Choroid plexus epithelial cell (primary cell): ENCODE measurements at regions not wholly inside any gene's neighbourhood (a gene's known extent, or its start where the extent isn't known, plus 50 kb on each side); places are given as distances from the start of the nearest gene placed in this dataset.
"Not testable (repeated sequence)": the region's sequence is repeated elsewhere in the genome, so short reads cannot be mapped to it uniquely, and the experiment has no call there.

Experiments
- DNase-seq: peaks from one replicate; pipeline ENCODE4 v3.0.0-alpha.2; 2010; ENCODE audit warnings: low read depth
- H3K4me3 ChIP-seq: 2 replicates; pipeline ENCODE4 v1.5.1; 2011; ENCODE audit warnings: low read depth, mild to moderate bottlenecking, control low read depth, low read length, moderate library complexity
- TF ChIP-seq, protein P1 (sequence below): conservative IDR thresholded peaks from 2 replicates; pipeline ENCODE4 v1.5.1; 2011; ENCODE audit warnings: low read depth, mild to moderate bottlenecking, control low read depth, inconsistent platforms, low read length, moderate library complexity

DNA sequence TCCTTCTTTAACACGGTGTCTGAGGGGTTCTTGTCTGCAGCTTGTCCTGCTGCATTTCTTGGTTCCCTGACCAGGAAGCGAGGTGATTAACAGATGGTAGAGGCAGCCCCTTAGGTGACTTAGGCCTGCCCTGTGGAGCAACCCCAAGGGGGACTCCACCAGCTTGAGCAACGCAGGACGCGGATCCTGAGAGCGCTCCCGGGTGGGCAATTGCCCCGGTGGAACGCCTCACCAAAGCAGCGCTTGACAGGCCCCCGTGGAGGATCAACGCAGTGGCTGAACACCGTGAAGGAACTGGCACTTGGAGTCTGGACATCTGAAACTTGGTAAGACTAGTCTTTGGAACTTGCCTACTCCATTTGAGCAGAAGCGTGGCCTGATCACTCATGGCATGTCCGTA lies 272.9 kb upstream of the ATXN7L3B start:
- no peak overlapping the region for H3K4me3 ChIP-seq
- TF ChIP-seq, protein P1, sequence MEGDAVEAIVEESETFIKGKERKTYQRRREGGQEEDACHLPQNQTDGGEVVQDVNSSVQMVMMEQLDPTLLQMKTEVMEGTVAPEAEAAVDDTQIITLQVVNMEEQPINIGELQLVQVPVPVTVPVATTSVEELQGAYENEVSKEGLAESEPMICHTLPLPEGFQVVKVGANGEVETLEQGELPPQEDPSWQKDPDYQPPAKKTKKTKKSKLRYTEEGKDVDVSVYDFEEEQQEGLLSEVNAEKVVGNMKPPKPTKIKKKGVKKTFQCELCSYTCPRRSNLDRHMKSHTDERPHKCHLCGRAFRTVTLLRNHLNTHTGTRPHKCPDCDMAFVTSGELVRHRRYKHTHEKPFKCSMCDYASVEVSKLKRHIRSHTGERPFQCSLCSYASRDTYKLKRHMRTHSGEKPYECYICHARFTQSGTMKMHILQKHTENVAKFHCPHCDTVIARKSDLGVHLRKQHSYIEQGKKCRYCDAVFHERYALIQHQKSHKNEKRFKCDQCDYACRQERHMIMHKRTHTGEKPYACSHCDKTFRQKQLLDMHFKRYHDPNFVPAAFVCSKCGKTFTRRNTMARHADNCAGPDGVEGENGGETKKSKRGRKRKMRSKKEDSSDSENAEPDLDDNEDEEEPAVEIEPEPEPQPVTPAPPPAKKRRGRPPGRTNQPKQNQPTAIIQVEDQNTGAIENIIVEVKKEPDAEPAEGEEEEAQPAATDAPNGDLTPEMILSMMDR, result no peak
- no peak for DNase-seq

DNA sequence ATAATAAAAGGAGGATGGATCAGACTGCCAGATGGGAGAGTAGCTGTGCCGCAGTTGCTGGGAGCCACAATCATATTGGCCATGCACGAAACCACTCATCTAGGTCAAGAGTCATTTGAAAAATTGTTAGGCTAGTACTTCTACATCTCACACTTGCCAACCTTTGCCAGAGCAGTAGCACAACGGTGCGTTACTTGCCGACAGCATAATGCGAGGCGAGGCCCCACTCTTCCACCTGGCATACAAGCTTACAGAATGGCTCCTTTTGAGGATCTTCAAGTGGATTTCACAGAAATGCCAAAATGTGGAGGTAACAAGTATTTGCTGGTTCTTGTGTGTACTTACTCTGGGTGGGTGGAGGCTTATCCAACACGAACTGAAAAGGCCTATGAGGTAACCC lies 268.3 kb upstream of the ATXN7L3B start:
- H3K4me3 ChIP-seq, DNase-seq: not testable (repeated sequence)

DNA sequence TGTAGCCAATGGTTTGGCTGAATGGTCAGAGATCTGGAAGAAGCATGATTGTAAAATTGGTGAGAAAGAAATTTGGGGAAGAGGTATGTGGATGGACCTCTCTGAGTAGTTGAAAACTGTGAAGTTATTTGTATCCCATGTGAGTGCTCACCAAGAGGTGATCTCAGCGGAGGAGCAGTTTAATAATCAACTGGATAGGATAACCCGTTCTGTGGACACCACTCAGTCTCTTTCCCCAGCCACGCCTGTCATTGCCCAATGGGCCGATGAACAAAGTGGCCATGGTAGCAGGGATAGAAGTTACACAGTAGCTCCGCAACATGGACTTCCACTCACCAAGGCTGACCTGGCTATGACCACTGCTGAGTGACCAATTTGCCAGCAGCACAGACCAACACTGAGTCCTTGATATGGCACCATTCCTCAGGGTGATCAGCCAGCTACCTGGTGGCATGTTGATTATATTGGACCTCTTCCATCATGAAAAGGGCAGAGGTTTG lies 257.4 kb upstream of the ATXN7L3B start:
- DNase-seq, result no peak
- TF ChIP-seq, protein P1, result no peak
- no peak overlapping the region for H3K4me3 ChIP-seq

DNA sequence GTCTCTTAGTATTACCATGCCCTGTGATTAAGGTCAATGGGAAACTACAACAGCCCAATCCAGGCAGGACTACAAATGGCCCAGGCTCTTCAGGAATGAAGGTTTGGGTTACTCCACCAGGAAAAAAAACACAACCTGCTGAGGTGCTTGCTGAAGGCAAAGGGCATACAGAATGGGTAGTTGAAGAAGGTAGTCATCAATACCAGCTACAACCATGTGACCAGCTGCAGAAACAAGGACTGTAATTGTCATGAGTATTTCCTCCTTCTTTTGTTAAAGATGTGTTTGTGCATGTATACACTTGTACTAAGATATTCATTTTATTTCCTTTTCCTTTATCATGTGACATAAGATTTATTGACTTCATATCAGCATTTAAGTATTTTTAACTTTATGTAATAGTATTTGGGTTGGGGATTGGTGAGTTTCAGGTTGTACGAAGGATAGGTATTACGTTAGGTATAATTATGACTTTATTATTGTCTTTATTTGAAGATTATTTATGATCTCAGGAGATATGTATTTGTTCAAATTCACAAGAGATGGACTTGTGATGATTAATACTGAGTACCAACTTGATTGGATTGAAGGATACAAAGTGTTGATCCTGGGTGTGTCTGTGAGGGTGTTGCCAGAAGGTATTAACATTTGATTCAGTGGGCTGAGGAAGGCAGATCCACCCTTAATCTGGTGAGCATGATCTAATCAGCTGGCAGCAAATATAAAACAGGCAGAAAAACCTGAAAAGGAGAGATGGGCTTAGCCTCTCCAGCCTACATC lies 256.0 kb upstream of the ATXN7L3B start:
- not testable (repeated sequence) for DNase-seq, H3K4me3 ChIP-seq

DNA sequence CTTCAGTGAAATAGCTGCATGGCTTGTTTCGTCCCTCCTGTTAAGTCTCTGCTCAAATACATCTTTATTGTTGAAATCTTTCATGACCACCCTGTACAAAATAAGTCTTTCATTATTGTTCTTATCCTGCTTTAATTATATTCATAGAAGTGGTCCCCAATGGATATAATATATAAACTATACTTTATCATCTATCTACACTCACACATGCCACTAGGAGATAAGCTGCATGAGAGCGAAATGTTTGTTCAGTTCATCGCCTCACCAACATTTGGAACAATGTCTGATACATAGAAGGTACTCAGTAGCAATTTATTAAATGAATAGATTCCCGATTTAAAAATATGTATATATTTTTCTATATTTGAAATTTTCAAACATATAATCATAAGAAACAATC lies 254.0 kb upstream of the ATXN7L3B start:
- DNase-seq, result no peak

DNA sequence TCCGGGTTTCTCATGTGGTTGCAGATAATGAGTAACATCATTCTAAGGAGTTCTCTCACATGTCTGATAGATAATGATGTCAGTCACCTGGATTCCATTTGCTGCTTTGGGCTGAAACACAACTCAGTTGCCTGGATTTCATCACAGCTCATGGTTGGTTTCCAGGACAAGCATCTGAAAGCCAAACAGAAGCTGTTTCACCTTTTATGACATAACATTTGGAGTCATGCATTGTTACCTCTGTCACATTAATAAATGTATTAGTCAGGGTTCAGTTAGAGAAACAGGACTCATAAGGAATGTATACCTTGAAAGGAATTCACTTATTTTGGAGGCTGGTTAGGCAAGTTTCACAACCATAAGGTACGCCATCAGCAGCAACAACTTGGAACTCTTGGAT lies 251.9 kb upstream of the ATXN7L3B start:
- TF ChIP-seq, protein P1, result no peak
- no peak for DNase-seq
- H3K4me3 ChIP-seq, result no peak overlapping the region

More for the DNA sequence above, 254.0 kb upstream of the ATXN7L3B start:
- TF ChIP-seq, protein P1, result no peak
- no peak overlapping the region for H3K4me3 ChIP-seq

DNA sequence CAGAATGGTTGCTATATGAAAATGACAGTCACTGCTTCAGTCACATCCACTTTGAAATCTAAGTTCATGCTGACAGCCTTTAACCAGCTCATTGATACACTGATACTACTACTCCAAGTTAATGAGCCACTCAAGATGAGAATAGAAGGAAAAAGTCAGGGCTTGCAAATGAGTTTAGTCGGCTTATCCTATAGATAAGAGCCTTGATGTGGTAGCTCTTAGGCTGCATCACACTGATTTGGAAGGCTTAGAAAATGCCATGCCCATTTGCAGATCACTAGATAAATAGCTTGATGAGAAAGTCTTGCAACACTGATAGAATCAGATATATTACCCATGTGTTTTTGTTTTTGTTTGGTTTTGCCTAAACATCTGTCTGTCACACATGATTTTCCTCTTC lies 251.4 kb upstream of the ATXN7L3B start:
- no peak for DNase-seq
- TF ChIP-seq, protein P1, result no peak

DNA sequence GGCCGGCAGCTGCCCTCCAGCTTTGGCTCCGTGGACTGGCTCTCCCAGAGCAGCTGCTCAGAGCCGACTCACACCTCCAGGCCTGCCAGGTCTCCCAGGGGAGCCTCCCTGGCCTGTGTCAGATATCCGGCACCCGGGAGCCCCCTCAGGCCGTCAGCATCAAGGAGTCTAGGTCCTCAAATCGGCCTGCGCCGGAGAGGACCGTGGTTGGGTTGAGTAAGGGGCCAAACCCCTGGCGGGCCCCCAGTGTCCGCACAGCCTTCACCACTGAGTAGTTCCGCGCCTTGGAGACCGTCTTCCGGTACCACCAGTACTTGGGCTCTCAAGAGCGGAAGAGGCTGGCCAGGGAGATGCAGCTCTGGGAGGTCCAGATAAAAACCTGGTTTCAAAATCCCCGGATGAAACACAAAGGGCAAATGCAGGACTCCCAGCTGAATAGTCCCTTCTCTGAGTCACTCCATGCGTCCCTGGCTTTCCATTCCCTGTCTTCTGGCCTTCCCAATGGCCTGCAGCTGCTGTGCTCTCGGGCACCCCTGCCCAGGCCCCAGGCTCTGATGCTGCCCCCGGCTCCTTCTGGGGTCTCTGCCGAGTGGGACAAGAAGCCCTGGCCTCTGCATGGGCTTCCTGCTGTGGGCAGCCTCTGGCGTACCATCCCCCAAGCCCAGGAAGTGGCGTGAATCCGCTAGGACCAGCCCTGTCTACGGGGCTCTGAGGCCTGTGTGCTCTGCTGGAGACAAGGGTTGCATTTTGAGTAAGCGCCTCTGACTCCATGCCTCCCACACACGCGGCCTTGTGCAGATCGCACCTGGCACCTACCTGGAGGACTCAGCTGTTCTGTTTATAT lies 245.1 kb upstream of the ATXN7L3B start:
- TF ChIP-seq, protein P1, result no peak
- DNase-seq, result no peak
- H3K4me3 ChIP-seq, result no peak overlapping the region

More for the DNA sequence above, 251.4 kb upstream of the ATXN7L3B start:
- H3K4me3 ChIP-seq, result no peak overlapping the region
